MM.1S (cell line): ENCODE measurements at regions not wholly inside any gene's neighbourhood (a gene's known extent, or its start where the extent isn't known, plus 50 kb on each side); places are given as distances from the start of the nearest gene placed in this dataset.

Source experiments
- DNase-seq: peaks from one replicate; pipeline ENCODE4 v3.0.0-alpha.2; 2015
- H2AFZ ChIP-seq: fragments of 300-600 bp; sonication (generic); 2 replicates; pipeline ENCODE4 v1.6.0; 2016; ENCODE audit warnings: antibody characterized with exemption, low read length
- H3F3A ChIP-seq: fragments of 300-600 bp; sonication (generic); 2 replicates; pipeline ENCODE4 v1.6.1; 2016; ENCODE audit warnings: mild to moderate bottlenecking, antibody characterized with exemption, low read length, moderate library complexity, mixed read lengths; ENCODE audit not compliant: insufficient read depth
- H3K27ac ChIP-seq: fragments of 300-600 bp; sonication (generic); 2 replicates; pipeline ENCODE4 v1.5.1; 2016; ENCODE audit warnings: mild to moderate bottlenecking, low read length
- H3K27me3 ChIP-seq: fragments of 300-600 bp; sonication (generic); replicated peaks from 2 replicates; pipeline ENCODE4 v1.6.0; 2016; ENCODE audit warnings: low read length; ENCODE audit not compliant: insufficient read depth
- H3K36me3 ChIP-seq: fragments of 300-600 bp; sonication (generic); replicated peaks from 2 replicates; pipeline ENCODE4 v1.6.1; 2016; ENCODE audit warnings: mild to moderate bottlenecking, low read length, mixed read lengths; ENCODE audit not compliant: insufficient read depth
- H3K4me1 ChIP-seq: fragments of 300-600 bp; sonication (generic); 2 replicates; pipeline ENCODE4 v1.6.1; 2016; ENCODE audit warnings: low read length, mixed read lengths
- H3K4me2 ChIP-seq: fragments of 300-600 bp; sonication (generic); 2 replicates; pipeline ENCODE4 v1.6.0; 2016; ENCODE audit warnings: low read depth, low read length
- H3K4me3 ChIP-seq: fragments of 300-600 bp; sonication (generic); 2 replicates; pipeline ENCODE4 v1.5.1; 2016; ENCODE audit warnings: low read length, mixed read lengths
- H3K79me2 ChIP-seq: fragments of 300-600 bp; sonication (generic); 2 replicates; pipeline ENCODE4 v1.6.1; 2016; ENCODE audit warnings: mixed run types, low read length, mixed read lengths
- H3K9ac ChIP-seq: fragments of 300-600 bp; sonication (generic); 2 replicates; pipeline ENCODE4 v1.6.1; 2016; ENCODE audit warnings: low read length, mixed read lengths
- H3K9me2 ChIP-seq: fragments of 300-600 bp; sonication (generic); replicated peaks from 2 replicates; pipeline ENCODE4 v1.6.1; 2016; ENCODE audit warnings: mild to moderate bottlenecking, low read length, mixed read lengths; ENCODE audit not compliant: insufficient read depth
- H3K9me3 ChIP-seq: fragments of 300-600 bp; sonication (generic); replicated peaks from 2 replicates; pipeline ENCODE4 v1.6.1; 2016; ENCODE audit warnings: mild to moderate bottlenecking, low read length, mixed read lengths; ENCODE audit not compliant: insufficient read depth
- H4K20me1 ChIP-seq: fragments of 300-600 bp; sonication (generic); 2 replicates; pipeline ENCODE4 v1.6.1; 2016; ENCODE audit warnings: mild to moderate bottlenecking, low read length, moderate library complexity, mixed read lengths; ENCODE audit not compliant: insufficient read depth
- CTCF ChIP-seq: fragments of 300-600 bp; sonication (generic); IDR thresholded peaks from 2 replicates; pipeline ENCODE4 v1.5.1; 2016; ENCODE audit warnings: antibody characterized with exemption, low read length, mixed read lengths
- EZH2 ChIP-seq: fragments of 300-600 bp; sonication (generic); optimal IDR thresholded peaks from 2 replicates; pipeline ENCODE3; 2017; ENCODE audit warnings: low read depth, mild to moderate bottlenecking, antibody characterized with exemption, low read length, mixed read lengths
- EZH2phosphoT487 ChIP-seq: fragments of 300-600 bp; sonication (generic); IDR thresholded peaks from 2 replicates; pipeline ENCODE4 v1.6.1; 2018; ENCODE audit warnings: antibody characterized with exemption, low read length

DNA sequence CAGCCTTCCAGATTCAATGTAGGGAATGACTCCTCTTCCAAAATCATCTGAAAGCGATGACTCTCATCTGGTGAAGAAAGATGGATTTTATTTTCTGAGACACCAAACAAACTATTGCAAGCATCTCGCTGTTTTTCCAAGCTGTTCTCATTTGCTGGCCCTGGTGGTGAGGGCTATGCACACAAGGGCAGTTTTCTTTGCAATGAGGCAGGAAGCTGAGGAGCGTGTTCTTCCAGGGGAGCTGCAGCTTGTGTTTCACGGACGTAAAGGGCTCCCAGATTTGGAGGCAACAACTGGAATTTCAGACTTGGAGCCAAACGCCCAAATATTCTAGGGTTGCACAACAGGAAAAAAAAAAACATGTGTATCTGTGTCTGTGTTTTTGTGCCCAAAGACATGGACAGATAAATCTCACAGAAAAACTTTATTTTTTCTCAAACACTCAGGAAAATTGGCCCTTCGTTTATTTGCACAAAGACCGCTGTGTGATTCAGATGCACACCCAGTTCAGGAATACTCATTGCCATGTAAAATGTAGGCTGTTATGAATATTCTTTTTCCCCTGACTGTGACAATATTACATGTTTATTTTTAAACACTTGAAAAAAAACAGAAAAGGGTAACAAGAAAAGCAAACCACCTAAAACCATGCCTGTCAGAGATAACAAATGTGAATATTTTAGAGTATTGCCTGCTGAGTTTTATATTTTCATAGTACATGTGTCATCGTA lies 151.3 kb downstream of the GAS1 start:
- H3K9ac ChIP-seq, result no peak overlapping the region
- H4K20me1 ChIP-seq, result no peaks in the 10 kb centered on the region
- TF ChIP-seq EZH2phosphoT487 (no peak), CTCF (no peak), EZH2 (no peak)
- H3F3A ChIP-seq, result no peaks in the 10 kb centered on the region
- H3K4me3 ChIP-seq, result no peak overlapping the region
- H3K27me3 ChIP-seq, result no peaks in the 10 kb centered on the region
- H3K79me2 ChIP-seq, result no peaks in the 10 kb centered on the region
- no peaks in the 10 kb centered on the region for H3K9me3 ChIP-seq
- no peaks in the 10 kb centered on the region for H3K4me1 ChIP-seq
- no peak overlapping the region for H3K4me2 ChIP-seq
- H3K9me2 ChIP-seq, result no peaks in the 10 kb centered on the region
- no peak for DNase-seq
- H3K36me3 ChIP-seq, result no peaks in the 10 kb centered on the region
- H2AFZ ChIP-seq, result no peak overlapping the region
- H3K27ac ChIP-seq, result no peak overlapping the region

DNA sequence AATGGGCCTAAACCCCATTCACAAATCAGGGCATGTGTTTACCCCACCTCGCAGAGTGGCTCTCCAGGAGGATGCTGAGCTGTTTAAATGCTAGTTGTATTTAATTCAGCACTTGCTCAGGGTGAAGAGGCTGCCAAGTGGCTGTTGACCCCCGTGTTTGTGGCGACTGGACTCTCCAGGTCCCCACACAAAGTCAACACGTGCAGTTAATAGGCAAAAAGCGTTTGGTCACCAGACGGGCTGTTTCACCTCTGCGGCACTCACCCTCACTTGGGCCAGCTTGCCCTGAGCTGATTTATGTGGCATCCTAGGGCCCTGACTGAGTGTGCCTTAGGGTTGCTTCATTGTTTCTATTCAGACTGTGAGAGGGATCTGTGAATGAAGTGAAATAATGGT lies 152.3 kb downstream of the GAS1 start:
- H3K27ac ChIP-seq, result no peak overlapping the region
- H3K79me2 ChIP-seq, result no peaks in the 10 kb centered on the region
- no peaks in the 10 kb centered on the region for H4K20me1 ChIP-seq
- no peaks in the 10 kb centered on the region for H3K9me2 ChIP-seq
- H3F3A ChIP-seq, result no peaks in the 10 kb centered on the region
- no peak overlapping the region for H2AFZ ChIP-seq
- H3K36me3 ChIP-seq, result no peaks in the 10 kb centered on the region
- no peak overlapping the region for H3K4me2 ChIP-seq
- H3K4me1 ChIP-seq, result no peaks in the 10 kb centered on the region
- no peaks in the 10 kb centered on the region for H3K9me3 ChIP-seq
- TF ChIP-seq CTCF (no peak), EZH2phosphoT487 (no peak), EZH2 (no peak)
- H3K4me3 ChIP-seq, result no peak overlapping the region
- no peaks in the 10 kb centered on the region for H3K27me3 ChIP-seq
- no peak for DNase-seq
- no peak overlapping the region for H3K9ac ChIP-seq

DNA sequence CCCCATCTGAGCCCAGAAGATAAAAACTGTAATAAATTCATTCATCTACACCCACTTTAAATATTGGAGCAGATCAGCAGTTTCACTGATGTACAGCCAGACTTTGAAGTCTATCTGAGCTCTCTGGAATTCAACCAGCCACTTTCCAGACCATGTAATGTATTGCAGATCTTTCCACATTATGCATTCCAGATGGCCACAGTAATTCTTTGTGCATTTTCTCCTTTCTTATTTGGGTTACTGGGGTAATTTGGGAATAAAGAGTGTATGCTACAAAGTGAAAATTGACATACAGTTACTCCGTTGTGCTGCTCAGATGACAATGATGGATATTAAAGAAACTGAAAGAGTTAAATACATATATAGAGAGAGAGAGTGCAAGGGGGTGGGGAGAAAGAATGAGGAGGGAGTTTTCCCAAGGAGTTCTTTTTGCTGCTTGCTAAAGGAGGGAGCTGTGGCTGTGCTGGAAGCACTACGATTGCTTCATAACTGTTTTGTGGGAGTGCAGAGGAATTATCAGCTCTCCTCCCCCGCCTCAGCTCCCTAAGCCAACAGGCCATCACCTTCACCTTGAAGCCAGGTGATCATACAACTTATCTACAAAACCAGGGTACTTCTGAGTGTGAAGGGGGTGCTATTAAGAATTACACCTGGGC lies 152.8 kb downstream of the GAS1 start:
- Histone ChIP-seq H3F3A (no peaks in the 10 kb centered on the region), H3K4me2 (no peak overlapping the region), H3K36me3 (no peaks in the 10 kb centered on the region), H3K27ac (no peak overlapping the region), H4K20me1 (no peaks in the 10 kb centered on the region), H3K79me2 (no peaks in the 10 kb centered on the region), H3K27me3 (no peaks in the 10 kb centered on the region), H3K9ac (no peak overlapping the region), H3K4me1 (no peaks in the 10 kb centered on the region), H2AFZ (no peak overlapping the region), H3K4me3 (no peak overlapping the region), H3K9me2 (no peaks in the 10 kb centered on the region), H3K9me3 (no peaks in the 10 kb centered on the region)
- TF ChIP-seq CTCF, result no peak
- TF ChIP-seq EZH2phosphoT487, result no peak
- TF ChIP-seq EZH2, result no peak
- DNase-seq, result no peak
